ENCODE measurements at regions not wholly inside any gene's neighbourhood (a gene's known extent, or its start where the extent isn't known, plus 50 kb on each side); places are given as distances from the start of the nearest gene placed in this dataset.
"Not testable (repeated sequence)": the region's sequence is repeated elsewhere in the genome, so short reads cannot be mapped to it uniquely, and the experiment has no call there.

GRCh38 chr1:74969566-74970135 lies 164.5 kb upstream of the LHX8 start:
- no peak overlapping the region for H3K27ac Mint-ChIP-seq
- no peaks in the 10 kb centered on the region for H3K9me3 Mint-ChIP-seq
- H3K36me3 Mint-ChIP-seq (ENCODE audit: low read depth), result no peaks in the 10 kb centered on the region
- H3K4me1 Mint-ChIP-seq, result no peaks in the 10 kb centered on the region
- no peaks in the 10 kb centered on the region for H3K27me3 Mint-ChIP-seq
- no peak overlapping the region for H3K4me3 Mint-ChIP-seq
- DNase-seq (no peak), ATAC-seq (no peak)

GRCh38 chr1:74971982-74972381 lies 162.2 kb upstream of the LHX8 start:
- no peak overlapping the region for H3K27ac Mint-ChIP-seq
- no peaks in the 10 kb centered on the region for H3K4me1 Mint-ChIP-seq
- no peaks in the 10 kb centered on the region for H3K36me3 Mint-ChIP-seq (ENCODE audit: low read depth)
- H3K27me3 Mint-ChIP-seq, result no peaks in the 10 kb centered on the region
- H3K4me3 Mint-ChIP-seq, result no peak overlapping the region
- H3K9me3 Mint-ChIP-seq, result peaks cover under 1% of the 10 kb centered on the region
- ATAC-seq (no peak), DNase-seq (no peak)

DNA sequence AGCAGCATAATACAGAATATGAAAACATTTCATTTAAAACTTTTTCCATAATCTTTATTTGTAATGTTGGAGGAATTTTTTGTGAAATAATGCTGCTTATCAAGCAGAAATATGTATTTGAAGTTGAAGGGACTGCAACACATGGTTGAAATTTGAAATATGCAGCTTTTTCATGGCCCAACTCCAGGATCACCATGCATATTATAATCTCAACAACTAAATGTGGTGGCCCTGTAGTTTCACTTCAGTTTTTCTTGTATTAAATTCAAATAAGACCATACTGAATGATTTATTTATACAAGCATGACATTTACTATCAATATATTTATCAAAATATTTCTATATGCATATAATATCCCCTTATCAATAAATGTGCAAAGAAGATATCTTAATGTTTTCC lies 157.7 kb upstream of the LHX8 start:
- Mint-ChIP-seq H3K9me3 (peaks cover 3% of the 10 kb centered on the region), H3K27me3 (no peaks in the 10 kb centered on the region), H3K4me1 (no peaks in the 10 kb centered on the region), H3K36me3 (ENCODE audit: low read depth) (no peaks in the 10 kb centered on the region), H3K4me3 (no peak overlapping the region), H3K27ac (no peak overlapping the region)
- no peak for ATAC-seq
- DNase-seq, result no peak

DNA sequence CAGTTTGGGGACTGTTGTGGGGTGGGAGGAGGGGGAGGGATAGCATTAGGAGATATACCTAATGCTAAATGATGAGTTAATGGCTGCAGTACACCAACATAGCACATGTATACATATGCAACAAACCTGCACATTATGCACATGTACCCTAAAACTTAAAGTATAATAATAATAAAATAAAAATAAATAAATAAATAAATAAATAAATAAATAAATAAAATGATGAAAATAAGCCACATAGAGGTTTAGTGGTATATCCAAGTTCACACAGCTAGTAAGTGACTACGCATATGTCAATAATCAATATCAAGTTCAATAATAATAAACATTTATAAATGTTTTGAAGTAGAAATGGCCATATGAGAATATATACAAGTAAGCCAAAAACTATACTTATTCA lies 141.7 kb upstream of the LHX8 start:
- not testable (repeated sequence) for H3K27ac Mint-ChIP-seq; H3K4me3 Mint-ChIP-seq; ATAC-seq; H3K9me3 Mint-ChIP-seq; H3K27me3 Mint-ChIP-seq; H3K36me3 Mint-ChIP-seq (ENCODE audit: low read depth); DNase-seq; H3K4me1 Mint-ChIP-seq

DNA sequence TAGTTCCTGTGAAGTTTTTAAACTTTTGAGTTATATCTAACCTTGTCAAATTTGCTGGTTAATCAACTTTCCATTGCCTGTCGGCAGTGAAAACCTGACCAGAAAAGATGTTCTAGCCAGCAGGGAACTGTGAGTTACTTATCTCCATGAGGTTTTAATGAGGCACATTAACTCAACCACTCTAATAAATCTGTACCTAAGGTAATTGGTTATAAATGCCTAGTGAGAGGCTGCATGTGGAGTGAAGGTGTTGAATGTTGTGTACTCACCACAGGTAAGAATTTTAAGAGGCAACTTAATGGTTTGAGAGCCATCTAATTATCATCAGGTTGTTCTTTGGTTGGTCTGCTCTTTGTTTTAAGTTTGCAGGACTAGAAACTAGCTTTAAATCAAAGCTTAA lies 138.4 kb upstream of the LHX8 start:
- Mint-ChIP-seq H3K27ac (no peak overlapping the region), H3K27me3 (no peaks in the 10 kb centered on the region), H3K9me3 (no peaks in the 10 kb centered on the region), H3K4me1 (no peaks in the 10 kb centered on the region), H3K36me3 (ENCODE audit: low read depth) (no peaks in the 10 kb centered on the region), H3K4me3 (no peak overlapping the region)
- DNase-seq, result no peak
- no peak for ATAC-seq

DNA sequence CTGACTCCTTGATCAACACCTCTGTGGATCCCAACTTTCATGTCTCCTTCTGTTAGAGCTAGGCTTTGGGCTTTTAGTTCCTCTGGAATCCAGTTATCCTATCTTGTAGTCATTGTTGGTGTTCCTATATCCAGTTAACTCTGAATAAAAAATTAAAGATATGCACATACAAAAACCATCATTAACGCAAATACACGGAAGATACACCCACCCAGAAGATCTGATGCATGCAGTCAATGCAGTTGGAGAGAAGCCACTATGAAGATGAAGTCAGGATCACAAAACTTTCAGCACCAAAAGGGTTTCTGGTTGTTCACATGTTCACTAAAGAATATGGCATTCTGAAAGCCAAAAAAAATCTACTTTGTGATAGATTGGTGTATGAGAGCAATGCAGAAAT lies 123.6 kb upstream of the LHX8 start:
- ATAC-seq (no peak), DNase-seq (no peak)
- no peaks in the 10 kb centered on the region for H3K9me3 Mint-ChIP-seq
- no peak overlapping the region for H3K4me3 Mint-ChIP-seq
- H3K4me1 Mint-ChIP-seq, result no peaks in the 10 kb centered on the region
- H3K36me3 Mint-ChIP-seq (ENCODE audit: low read depth), result no peaks in the 10 kb centered on the region
- no peaks in the 10 kb centered on the region for H3K27me3 Mint-ChIP-seq
- H3K27ac Mint-ChIP-seq, result no peak overlapping the region

DNA sequence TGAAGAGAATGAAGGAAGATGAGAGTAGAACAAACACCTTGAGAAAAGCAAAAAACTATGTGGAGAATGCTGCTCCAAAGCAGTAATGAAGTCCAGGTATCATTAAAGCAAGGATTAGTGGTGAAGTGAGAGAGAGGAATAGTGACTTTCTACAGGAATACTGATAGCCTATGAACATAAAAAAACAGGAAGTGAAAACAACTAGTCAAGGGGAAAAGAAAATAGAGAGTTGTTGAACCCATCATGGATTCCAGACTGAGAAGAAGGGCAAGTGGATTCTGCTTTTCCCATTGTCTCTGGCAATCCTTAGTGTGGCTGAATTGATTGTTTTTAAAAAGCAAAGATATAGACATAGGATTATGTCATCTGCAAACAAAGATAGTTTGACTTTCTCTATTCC lies 119.9 kb upstream of the LHX8 start:
- Mint-ChIP-seq H3K4me1 (no peaks in the 10 kb centered on the region), H3K9me3 (peaks cover 6% of the 10 kb centered on the region), H3K4me3 (no peak overlapping the region), H3K27me3 (no peaks in the 10 kb centered on the region), H3K36me3 (ENCODE audit: low read depth) (no peaks in the 10 kb centered on the region), H3K27ac (no peak overlapping the region)
- no peak for DNase-seq
- ATAC-seq, result no peak

- Mint-ChIP-seq H3K27me3 (no peaks in the 10 kb centered on the region), H3K9me3 (peaks cover 22% of the 10 kb centered on the region), H3K4me3 (no peak overlapping the region), H3K27ac (no peak overlapping the region), H3K36me3 (ENCODE audit: low read depth) (no peaks in the 10 kb centered on the region), H3K4me1 (no peaks in the 10 kb centered on the region)
- ATAC-seq (no peak), DNase-seq (no peak)
These were observed 111.2 kb upstream of the LHX8 start for GRCh38 chr1:75023005-75023404.

DNA sequence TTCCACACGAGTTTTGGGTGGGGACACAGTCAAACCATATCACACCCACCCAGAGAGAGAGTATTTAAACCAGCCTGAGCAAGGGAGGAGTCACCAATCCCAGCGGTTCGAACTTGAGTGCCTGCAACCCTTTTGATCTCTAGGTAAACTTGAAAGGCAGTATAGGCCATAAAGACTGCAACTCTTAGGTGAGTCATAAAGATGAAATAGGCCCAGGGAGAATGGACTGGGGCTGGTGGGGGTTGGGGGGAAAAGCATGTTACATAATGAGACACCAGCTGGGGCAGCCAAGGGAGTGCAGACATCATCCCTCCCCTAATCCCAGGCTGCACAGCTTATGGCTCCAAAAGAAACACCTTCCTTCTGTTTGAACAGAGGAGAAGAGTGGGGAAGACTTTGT lies 99.8 kb upstream of the LHX8 start:
- H3K27me3 Mint-ChIP-seq, result no peaks in the 10 kb centered on the region
- H3K9me3 Mint-ChIP-seq, result peaks cover 11% of the 10 kb centered on the region
- H3K36me3 Mint-ChIP-seq (ENCODE audit: low read depth), result no peaks in the 10 kb centered on the region
- DNase-seq (no peak), ATAC-seq (no peak)
- no peaks in the 10 kb centered on the region for H3K4me1 Mint-ChIP-seq
- no peak overlapping the region for H3K4me3 Mint-ChIP-seq
- no peak overlapping the region for H3K27ac Mint-ChIP-seq

DNA sequence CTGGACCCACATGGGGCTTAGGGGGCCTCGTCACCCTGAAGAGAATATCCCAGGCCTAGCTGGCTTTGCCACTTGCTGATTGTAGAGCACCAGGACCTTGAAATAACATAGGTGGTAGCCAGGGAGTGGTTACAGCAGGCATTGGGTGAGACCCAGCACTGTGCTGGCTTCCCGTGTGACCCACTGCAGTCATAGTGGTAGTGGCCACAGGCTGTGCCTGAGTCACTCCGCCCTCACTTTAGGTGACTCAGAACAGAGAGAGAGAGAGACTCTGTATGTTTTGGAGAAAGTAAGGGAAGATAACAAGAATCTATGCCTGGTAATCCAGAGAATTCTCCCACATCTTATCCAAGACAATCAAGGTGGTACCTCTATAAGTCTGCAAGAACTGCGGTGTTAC lies 98.7 kb upstream of the LHX8 start:
- peaks cover 16% of the 10 kb centered on the region for H3K9me3 Mint-ChIP-seq
- no peak for ATAC-seq
- H3K4me1 Mint-ChIP-seq, result no peaks in the 10 kb centered on the region
- H3K27me3 Mint-ChIP-seq, result no peaks in the 10 kb centered on the region
- no peaks in the 10 kb centered on the region for H3K36me3 Mint-ChIP-seq (ENCODE audit: low read depth)
- no peak overlapping the region for H3K4me3 Mint-ChIP-seq
- no peak overlapping the region for H3K27ac Mint-ChIP-seq
- no peak for DNase-seq

DNA sequence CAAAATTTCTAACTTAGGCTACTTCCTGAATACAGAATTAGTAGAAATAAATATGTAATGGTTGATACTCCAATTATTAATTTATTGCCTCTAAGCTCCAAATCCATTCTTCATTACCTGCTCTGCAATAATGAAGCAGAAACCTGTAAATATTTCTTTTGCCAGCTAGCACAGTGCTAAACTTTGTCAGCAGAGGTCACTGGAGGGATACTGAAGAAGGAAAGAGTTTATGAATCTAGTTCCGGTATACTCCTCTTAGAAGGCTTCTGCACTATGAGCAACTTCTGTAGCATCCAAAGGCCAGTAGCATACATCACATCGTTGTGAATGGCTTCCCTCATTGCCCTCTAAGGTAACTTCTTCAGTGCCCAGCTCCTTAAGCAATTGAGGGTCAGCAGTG lies 81.0 kb upstream of the LHX8 start:
- Mint-ChIP-seq H3K36me3 (ENCODE audit: low read depth) (no peaks in the 10 kb centered on the region), H3K4me1 (no peaks in the 10 kb centered on the region), H3K9me3 (peaks cover 3% of the 10 kb centered on the region), H3K27me3 (no peaks in the 10 kb centered on the region), H3K27ac (no peak overlapping the region), H3K4me3 (no peak overlapping the region)
- DNase-seq (no peak), ATAC-seq (no peak)

DNA sequence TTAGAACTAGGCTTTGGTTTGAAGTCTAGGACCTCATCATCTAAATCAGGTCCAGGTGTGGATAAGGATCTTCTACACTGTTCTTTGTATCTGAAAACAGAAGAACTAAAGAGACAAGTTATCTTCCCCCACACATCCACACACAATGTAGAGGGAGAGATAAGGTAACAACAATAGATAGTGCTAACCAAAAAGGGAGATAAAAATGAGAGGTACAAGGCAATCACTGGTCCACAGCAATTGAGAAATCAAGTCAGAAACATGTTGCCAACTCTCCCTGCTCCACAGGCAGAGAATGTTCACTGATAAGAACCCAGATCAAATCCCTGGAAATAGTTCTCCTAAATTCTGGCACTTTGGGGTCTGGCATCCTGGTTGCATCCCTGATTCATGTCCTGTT lies 75.8 kb upstream of the LHX8 start:
- H3K4me3 Mint-ChIP-seq, result no peak overlapping the region
- no peaks in the 10 kb centered on the region for H3K27me3 Mint-ChIP-seq
- H3K27ac Mint-ChIP-seq, result no peak overlapping the region
- peaks cover 10% of the 10 kb centered on the region for H3K9me3 Mint-ChIP-seq
- H3K36me3 Mint-ChIP-seq (ENCODE audit: low read depth), result no peaks in the 10 kb centered on the region
- ATAC-seq, result no peak
- DNase-seq, result no peak
- H3K4me1 Mint-ChIP-seq, result no peaks in the 10 kb centered on the region

DNA sequence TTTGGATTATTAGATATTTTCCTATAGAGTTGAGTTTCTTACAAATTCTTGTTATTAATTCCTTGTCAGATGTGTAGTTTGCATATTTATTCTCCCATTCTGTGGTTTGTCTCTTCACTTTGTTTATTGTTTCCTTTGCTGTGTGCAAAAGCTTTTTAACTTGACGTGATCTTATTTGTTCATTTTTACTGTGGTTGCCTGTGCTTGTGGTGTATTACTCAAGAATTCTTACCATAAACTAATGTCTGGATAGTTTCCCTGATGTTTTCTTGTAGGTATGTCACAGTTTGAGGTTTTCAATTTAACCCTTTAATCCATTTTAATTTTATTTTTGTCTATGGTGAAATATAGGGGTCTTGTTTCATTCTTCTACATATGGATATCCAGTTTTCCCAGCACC lies 72.1 kb upstream of the LHX8 start:
- Mint-ChIP-seq H3K4me1 (no peaks in the 10 kb centered on the region), H3K36me3 (ENCODE audit: low read depth) (no peaks in the 10 kb centered on the region), H3K9me3 (peaks cover 11% of the 10 kb centered on the region), H3K27ac (no peak overlapping the region), H3K4me3 (no peak overlapping the region), H3K27me3 (no peaks in the 10 kb centered on the region)
- no peak for ATAC-seq
- DNase-seq, result no peak

DNA sequence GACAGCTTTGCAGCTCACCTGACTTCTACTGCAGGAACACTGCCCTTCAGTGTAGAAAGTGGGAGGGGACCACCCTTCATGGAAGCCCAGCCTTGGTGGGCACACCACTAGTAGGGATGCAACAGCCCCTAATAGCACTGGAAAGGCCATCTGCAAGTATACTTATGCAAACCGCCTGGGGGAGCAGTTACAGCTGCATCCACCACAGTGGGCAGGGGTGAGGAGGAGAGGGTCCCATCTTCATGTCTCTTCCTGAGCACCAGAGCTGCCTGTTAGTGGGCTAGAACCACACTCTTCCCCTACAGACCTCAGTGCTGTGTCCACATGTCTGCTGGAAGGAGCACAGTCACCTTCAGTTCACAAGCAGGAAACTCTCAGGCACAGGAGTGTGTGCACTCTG lies 66.2 kb upstream of the LHX8 start:
- no peak for DNase-seq
- Mint-ChIP-seq H3K36me3 (ENCODE audit: low read depth) (no peaks in the 10 kb centered on the region), H3K4me1 (no peaks in the 10 kb centered on the region), H3K27me3 (no peaks in the 10 kb centered on the region), H3K4me3 (no peak overlapping the region), H3K27ac (no peak overlapping the region), H3K9me3 (peaks cover 4% of the 10 kb centered on the region)
- no peak for ATAC-seq

GRCh38 chr1:75074831-75075395 lies 59.3 kb upstream of the LHX8 start:
- H3K9me3 Mint-ChIP-seq, result no peaks in the 10 kb centered on the region
- no peaks in the 10 kb centered on the region for H3K36me3 Mint-ChIP-seq (ENCODE audit: low read depth)
- no peaks in the 10 kb centered on the region for H3K27me3 Mint-ChIP-seq
- DNase-seq (no peak), ATAC-seq (no peak)
- no peaks in the 10 kb centered on the region for H3K4me1 Mint-ChIP-seq
- H3K4me3 Mint-ChIP-seq, result no peak overlapping the region
- no peak overlapping the region for H3K27ac Mint-ChIP-seq

Data from activated naive CD8-positive, alpha-beta T cell treated with anti-CD3 and anti-CD28 coated beads, Interleukin-2, amount 50 U/mL, for 24 hours (primary cell).